IPS-NIHi7 (cell line): ENCODE measurements at regions not wholly inside any gene's neighbourhood (a gene's known extent, or its start where the extent isn't known, plus 50 kb on each side); places are given as distances from the start of the nearest gene placed in this dataset.

Source experiments
- DNase-seq: peaks from one replicate; pipeline ENCODE4 v3.0.0; 2012; ENCODE audit warnings: mixed read lengths; ENCODE audit errors: extremely low spot score

DNA sequence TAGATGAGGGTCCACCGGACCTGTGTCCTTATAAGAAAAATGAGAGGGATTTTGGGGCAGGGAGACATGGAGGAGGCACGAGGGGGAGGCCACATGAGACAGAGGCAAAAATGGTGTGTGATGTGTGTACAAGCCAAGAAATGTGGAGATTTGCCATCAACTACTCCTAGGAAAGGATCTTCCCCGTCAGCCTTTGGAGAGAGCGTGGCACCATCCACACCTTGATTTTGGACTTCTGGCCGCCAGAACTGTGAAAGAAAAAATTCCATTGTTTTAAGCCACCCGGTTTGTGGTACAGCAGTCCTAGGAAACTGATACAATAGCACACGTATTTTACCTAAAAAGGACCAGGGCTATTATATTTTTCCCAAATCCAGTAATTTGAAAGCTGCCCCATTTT, 829.0 kb upstream of the SALL3 start:
- DNase-seq: no peak

DNA sequence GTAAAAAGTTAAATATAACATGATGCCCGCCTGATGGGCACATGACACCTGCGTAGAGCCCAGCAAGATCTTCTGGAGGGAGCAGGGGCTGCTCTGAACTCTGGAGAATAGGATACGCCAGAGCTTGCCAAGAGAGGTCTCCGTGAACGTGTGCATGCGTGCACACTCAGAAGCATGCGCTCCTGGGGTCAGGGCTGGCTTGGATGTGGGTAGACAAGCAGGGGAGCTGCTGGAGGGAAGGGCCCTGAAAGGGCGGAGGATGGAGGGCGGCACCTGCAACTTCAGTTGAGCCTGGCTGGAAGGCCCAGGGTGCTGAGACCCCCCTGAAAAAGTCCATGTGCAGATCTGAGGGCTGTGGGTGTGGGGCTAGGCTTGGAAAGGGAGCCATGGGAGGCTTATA, 828.4 kb upstream of the SALL3 start:
- DNase-seq: no peak

DNA sequence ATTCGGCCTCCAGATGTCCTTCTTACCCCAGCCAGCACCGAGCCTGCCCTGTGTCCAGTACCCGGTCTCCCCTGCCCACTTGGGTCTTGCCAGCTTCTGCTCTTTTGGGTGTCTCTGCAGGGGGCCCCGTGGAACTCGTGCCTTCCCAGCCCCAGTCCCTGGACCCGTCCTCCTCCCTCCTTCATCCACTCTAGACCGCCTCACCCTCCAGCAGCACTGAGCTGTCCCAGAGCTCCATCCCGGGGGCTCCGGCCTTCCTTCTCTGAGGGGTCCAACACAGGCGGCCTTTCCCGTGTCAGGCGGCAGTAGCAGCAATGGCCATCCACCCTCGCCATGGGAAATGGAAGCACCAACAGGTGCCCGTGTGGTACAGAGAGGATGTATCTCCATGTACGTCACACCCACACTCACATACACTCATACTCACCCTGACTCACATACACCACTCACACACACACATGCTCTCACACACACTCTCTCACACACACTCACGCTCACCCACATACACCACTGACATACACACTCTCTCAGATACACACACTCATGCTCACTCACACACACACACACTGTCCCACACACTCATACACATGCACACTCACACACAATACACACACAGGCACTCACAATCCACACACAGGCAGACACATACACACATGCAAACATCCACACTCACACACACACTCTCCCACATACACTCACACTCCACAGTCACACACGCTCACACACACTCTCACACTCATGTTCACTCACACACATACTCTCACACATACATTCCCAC, 827.5 kb upstream of the SALL3 start:
- DNase-seq: no peak

DNA sequence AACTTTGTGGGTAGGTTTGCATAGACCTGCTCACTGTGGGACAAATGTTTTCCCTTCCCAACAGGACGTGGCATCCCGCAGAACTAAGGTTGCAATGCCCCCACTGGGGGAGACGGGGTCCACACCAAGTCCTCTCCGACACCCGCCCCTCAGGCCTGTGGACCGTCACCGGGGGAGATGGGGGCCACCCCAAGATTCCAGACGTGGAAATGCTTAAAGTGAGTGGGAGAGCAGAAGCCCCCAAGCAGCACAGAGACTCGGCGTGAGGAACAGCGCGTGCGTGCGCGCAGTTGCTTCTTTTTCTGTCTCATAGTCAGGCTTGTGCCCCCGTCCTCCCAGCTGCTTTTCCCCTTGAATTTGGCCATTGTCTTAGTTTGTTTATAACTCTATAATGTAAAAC, 826.3 kb upstream of the SALL3 start:
- DNase-seq: no peak

DNA sequence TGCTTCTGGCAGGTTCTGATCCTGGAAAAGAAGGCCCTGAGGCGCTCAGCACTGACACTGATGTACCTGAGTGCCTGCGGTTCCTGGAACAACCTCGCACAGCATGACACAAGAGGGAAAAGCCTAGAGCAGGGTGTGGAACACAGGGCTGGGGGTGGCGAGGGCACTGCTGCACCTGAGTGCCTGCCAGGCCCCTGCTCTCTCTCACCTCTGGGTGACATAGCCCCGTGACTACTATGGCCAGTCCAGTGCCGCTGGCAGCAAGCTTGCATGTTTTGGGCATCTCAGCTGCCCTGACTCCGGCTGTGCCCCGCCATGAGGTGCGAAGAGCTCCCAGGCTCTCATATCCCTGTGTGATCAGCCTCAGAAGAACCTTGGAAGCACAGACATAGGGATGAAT, 825.2 kb upstream of the SALL3 start:
- no peak for DNase-seq

DNA sequence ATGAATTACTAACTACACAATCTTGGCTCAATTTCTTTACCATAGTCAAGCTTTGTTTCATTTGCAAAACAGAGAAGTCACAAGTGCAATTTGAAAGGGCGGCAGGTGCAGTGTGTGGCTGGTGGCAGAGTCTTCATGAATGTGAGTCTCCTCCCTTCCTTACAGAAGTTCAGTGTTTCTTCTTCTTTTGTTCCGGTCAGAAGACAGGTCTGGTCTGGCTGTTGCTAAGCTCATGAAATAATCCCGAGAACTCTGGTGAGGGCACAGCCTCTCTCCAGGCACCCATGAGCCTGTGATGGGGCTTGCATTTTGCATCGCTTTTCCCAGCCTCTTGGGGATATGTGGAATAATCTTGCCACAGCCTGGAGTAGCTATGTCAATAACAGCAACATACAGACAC, 824.8 kb upstream of the SALL3 start:
- no peak for DNase-seq

DNA sequence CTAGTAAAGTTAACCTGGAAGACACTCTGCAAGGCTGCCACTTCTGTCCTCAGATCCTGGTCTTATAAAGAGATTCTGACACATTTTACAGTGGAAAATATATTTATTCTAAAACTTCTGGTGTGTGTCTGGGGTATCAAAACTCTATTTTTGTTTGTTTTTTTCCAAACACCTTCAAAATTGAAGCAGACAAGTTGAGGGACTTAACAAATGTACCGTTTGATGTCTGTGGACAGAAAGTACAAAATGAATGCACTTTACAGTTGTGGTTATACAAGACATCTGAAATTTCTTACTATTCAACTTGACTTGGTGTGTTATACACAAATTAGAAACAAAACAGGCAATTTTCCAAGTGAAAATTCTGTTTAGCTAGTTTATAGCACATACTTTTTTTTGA, 823.2 kb upstream of the SALL3 start:
- no peak for DNase-seq

DNA sequence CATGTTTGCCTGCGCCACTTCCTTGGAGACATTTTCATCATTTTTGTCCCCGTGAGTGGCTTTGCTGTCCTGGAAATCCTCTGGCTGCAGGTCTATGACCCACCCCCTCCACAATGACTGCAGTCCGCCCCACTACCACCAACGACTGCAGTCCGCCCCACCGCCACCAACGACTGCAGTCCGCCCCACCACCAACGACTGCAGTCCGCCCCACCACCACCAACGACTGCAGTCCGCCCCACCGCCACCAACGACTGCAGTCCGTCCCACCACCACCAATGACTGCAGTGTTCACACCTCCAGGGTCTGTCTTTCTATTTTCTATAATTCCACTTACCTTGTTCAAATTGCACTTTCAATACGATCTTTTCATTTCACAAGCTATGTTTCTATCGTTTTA, 820.7 kb upstream of the SALL3 start:
- no peak for DNase-seq

DNA sequence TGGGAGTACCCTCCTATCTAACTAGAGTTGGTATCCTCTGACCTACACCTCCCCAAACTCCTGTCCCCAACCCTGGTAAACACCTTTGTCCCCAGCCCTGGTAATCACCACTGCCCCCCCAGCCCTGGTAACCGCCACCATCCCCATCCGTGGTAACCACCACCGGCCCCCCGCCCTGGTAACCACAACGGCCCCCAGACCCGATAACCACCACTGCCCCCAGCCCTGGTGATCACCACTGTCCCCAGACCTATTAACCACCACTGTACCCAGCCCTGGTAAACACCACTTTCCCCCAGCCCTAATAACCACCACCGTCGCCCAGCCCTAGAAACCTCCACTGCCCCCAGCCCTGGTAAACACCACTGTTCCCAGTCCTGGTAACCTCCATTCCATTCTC, 820.2 kb upstream of the SALL3 start:
- no peak for DNase-seq

DNA sequence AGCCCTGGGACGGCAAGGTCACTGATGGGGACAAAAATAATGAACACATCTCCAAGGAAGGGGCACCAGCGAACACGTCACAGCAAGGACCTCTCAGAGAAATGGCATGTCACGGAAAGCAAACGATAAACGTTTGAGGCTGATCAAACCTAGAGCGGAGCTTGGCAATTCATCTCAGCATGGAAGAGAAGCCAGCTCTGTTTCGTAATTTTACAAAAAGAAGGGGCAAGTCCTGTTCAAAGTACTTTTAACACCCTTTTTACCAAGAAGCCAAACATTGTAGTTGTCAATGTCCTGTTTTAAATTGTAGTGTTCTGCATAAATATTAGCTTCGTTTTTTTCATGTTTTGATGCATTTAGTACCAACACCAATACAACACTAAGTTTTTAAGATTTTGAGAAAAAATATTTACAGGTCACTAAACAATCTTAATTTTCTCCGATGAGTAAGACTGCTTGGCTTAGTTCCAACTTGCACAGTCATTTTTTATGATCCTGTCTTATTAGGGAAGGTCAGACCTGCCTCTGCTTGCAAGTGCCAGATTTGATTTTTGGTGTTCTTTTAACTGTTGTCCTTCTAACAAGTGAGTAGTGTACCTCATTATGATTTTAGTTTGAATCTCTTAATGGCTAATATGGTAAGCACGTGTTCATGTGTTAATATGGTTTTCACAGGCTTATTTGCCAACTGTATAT, 818.5 kb upstream of the SALL3 start:
- no peak for DNase-seq

DNA sequence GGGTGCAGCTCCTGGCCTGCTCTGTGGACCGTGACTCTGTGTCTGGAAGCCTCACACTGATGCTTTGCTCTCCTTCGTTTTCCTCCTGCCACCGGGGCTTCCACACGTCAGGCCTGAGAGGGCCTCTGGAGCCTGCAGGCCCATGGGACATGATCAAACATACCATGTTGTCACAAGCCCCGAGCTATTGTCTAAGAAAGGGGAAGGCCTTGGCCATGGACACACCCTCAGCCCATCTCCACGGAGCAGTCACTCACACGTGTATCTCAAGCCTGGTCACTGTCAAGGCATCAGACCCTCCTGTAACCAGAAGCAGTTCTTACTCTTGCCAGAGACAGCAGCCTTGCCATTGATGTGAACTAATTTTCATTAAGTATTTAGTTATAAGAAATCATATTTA, 814.1 kb upstream of the SALL3 start:
- DNase-seq: no peak

DNA sequence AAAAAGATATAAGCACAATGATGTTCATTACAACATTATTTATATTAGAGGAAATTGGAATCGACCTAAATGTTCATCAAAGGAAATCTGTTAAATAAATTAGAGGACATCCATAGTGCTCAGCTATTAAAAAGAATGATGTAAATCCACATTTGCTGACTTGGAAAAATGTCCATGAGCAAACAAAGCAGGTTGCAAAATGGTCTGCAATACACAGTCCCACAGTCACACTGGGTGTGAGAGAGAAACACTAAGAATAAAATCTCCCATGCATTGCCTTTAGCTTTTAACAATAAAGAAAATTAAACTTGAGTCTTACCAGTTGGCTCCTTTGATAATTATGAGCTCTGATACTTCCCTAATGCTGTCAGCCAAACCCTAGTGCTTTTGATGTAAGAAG, 811.1 kb upstream of the SALL3 start:
- no peak for DNase-seq

DNA sequence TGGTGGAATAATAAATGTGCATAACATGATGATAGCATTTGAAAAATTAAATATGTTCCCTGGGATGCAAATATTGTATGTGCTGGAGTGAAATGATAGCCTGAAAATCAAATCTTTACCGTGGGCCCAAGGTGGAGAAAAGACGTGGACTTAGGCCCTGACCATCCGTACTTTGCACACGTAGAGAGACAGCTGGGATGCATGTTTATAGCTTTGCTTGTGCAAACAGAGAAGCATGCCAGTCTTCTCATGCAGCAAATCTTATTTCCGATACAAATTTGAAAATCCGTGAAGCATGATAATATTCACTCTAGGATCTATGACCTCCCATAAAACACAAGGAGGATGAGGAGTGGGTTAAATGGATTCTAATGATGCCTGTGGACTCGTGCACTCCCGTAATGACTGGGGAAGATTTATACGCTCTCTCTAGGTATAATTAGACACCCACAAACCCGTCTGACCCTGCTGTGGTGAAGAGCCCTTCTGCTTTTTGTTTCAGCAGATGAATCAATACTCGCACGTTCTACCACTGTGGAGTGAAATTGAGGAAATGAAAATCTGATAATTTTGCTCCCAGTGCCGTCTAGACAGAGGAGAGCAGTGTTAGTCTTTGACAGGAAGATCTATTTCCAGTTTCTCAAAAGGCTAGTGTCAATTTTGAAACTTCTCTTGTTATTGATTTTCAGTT, 810.3 kb upstream of the SALL3 start:
- DNase-seq: no peak

DNA sequence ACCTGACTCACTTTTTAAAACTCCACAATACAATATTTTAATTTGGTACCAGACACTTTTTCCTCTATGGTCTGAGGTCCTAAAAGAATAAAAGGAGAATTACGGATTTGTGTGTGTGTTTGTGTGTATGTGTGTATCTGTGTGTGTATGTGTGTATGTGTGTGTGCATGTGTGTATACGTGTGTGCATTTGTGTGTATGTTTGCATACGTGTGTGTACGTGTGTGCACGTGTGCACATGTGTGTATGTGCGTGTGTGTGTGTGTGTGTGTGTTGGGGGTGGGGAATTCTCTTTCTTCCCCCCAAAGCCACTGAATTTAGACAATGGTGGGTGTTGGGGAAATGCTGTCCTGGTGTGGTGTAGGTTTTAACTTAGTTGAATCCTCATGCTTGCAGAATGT, 807.7 kb upstream of the SALL3 start:
- DNase-seq: no peak

DNA sequence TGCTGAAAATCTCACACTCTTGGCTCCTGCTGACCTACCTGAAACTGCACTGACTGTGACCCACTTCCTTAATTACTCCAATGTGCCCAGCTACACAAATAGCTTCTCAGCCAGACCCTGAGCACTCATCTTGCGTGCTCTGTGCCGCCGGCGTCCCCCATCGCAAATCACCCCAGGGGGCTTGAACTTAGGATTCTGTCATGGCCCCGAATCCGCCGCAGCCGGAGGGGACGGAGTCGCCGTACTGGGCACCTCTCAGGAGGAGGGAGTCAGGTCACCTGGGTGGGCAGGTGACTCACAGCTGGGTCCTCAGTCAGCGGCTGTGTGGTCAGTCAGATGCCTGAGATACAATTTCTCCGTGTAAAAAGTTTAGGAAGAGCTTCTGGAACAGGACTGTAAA, 804.9 kb upstream of the SALL3 start:
- no peak for DNase-seq

DNA sequence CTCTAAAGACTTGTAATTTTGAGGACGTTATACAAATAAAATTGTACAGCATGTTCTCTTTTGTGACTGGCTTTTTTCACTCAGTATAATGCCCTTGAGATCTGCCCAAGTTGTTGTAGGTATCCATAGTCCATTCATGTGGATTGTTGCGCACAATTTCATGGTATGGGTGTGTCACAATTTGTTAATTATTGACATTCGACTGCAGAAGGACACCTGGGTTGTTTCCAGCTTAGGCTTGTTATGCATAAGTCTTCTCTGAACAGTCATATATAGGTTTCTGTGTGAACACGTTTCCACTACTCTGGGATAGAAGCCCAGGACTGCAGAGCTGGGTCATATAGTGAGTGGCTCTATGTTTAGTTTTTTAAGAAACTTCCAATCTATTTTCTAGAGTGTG, 800.8 kb upstream of the SALL3 start:
- DNase-seq: no peak

DNA sequence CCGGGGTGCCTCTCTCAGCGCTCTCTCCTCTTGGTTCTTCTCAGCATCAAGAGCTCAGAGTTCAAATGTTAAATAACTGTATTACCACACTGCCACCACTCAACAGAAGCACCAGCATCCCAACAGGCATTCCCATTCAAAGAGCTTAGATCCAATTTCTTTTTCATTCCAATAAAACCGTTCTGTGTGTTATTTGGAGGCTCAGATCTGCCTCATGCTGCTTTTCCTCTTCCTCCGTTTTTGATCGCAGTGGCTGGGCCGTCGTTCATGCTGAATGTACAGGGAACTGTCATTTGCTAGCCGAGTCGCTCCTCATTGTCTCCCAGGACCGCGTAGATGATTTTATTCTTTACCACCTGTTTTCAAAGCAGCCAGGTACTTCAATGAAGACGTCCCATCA, 798.9 kb upstream of the SALL3 start:
- DNase-seq: no peak

DNA sequence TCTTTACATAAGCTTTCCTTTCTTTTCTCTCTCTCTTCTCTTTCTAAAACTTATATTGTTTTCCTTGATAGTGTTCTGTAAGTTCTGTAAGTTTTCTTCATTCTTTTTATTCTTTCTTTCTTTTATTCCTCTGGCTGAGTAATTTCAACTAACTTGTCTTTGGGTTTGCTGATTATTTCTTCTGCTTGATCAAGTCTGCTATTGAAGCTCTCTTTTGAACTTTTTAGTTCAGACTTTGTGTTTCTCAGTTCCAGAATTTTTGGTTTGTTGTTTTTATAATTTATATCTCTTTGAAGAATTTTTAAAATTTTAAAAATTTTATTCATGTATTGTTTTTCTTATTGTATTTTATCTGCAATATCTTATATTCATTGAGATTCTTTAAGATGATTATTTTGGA, 795.8 kb upstream of the SALL3 start:
- DNase-seq: no peak

DNA sequence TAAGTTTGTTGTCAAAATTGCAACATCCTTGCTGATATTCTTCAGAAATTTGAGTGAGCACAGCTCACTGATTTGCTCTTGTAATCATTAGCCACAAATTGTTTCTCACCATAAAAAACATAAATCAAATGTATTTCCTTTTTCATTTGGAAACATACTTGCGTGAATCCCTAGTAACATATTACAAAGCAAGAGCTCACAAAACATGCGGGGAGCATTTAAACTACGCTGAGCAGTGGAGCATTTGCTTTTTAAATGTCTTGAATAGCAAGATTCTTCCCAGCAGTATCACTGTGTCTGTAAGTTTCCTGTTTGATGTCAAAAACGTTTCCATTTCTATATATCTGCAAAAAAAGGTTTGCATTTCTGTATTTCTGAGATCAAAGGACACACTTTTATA, 788.3 kb upstream of the SALL3 start:
- no peak for DNase-seq

DNA sequence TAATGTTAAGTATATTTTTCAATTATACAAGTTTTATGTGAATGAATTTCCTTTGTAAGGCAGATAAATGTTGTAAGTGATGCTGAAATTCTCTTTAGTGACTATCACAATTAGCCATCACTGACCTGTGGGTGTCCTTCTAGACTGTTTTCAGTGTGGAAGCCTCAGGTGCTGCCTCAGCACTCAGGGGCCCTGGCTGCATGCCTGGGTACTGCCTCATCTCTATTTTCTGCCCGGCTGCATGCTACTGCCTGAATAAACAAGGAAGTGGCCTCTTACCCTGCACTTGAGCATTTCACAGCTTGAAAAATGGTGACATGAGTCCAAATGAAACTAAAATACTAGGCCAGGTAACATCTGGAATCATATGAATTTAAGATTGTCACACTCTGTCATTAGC, 787.6 kb upstream of the SALL3 start:
- DNase-seq: no peak

DNA sequence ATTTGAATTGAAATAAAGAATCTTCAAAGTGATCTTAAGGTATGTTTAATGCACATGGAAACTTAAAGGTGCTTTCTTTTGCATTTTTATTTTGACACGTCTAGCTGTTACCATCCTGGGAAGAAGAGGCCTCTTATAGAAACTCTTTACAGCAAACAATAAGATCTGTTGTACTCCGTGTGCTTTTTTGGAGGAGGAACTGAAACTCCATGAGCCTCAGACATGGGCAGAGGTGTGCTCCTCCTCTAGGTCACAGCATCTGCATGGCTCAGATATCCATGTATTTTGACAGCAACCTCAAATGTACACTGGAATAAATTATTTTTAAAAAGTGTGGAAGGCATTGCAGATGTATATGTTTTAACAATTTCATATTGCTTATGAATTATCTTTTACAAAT, 783.3 kb upstream of the SALL3 start:
- DNase-seq: no peak

DNA sequence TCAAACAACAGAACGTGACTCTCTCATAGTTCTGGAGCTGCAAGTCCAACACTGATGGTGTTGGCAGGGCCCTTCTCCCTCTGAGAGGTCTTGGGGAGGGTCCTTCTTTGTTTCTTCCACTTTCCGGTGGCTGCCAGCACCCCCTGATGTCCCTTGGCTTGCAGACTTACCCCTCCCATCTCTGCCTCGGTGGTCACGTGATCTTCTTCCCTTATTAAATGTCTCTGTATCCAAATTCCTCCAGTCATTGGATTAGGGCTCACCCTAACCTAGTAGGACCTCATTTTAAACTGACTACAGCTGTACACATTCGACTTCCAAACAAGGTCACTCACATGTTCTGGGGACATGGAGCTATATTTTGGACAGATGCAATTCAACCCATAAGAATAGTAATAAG, 780.6 kb upstream of the SALL3 start:
- no peak for DNase-seq

DNA sequence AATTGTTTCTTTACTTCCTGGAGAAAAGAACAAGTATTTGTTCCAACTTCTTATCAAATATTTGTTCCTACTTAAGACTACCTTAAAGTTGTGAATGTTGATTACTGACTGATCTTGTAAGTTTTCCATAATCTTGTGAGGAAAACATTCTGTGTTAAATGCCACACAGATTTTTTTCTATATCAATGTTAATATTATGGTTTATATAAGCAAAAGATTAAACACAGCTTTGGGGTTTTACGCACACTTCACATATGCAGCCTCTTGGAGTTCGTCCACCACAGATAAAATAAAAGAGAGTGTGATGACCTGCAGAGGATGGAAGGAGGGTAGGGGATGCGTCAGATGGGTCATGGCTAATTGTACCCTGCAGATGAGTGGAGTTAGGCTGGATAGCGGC, 780.0 kb upstream of the SALL3 start:
- DNase-seq: no peak
